ENCODE measurements at regions not wholly inside any gene's neighbourhood (a gene's known extent, or its start where the extent isn't known, plus 50 kb on each side); places are given as distances from the start of the nearest gene placed in this dataset.

- TF ChIP-seq CTCF (IDR thresholded peaks at IDR 0.05) (no peak), POLR2A (IDR thresholded peaks at IDR 0.05) (no peak), EP300 (IDR thresholded peaks at IDR 0.05) (no peak), POLR2AphosphoS5 (IDR thresholded peaks at IDR 0.05) (no peak)
Observed at GRCh38 chr2:64338108-64338507, 115.9 kb upstream of the LGALSL start.

All from gastroesophageal sphincter (tissue), 3 donors.